OCI-LY3 (cell line): ENCODE measurements at regions not wholly inside any gene's neighbourhood (a gene's known extent, or its start where the extent isn't known, plus 50 kb on each side); places are given as distances from the start of the nearest gene placed in this dataset.

Experiments
- H2AFZ ChIP-seq: fragments of 200-600, 300-600 bp; shearing (Covaris generic); 2 replicates; pipeline ENCODE4 v1.6.0; 2014; ENCODE audit warnings: antibody characterized with exemption, low read depth, low read length
- H3K27ac ChIP-seq: fragments of 200-600, 300-600 bp; sonication (generic); 2 replicates; pipeline ENCODE4 v1.5.1; 2014; ENCODE audit warnings: mild to moderate bottlenecking, low read length, moderate library complexity, mixed read lengths
- H3K27me3 ChIP-seq: fragments of 200-600, 300-600 bp; sonication (generic); 2 replicates; pipeline ENCODE4 v1.6.1; 2014; ENCODE audit warnings: low read depth, low read length, mixed read lengths
- H3K36me3 ChIP-seq: fragments of 200-600, 300-600 bp; sonication (generic); replicated peaks from 2 replicates; pipeline ENCODE3; 2014; ENCODE audit warnings: low read depth, low read length, mixed read lengths
- H3K4me1 ChIP-seq: fragments of 300-600, 200-600 bp; sonication (generic); 2 replicates; pipeline ENCODE4 v1.6.1; 2014; ENCODE audit warnings: low read length, mixed read lengths
- H3K4me2 ChIP-seq: fragments of 200-600, 300-600 bp; sonication (generic); 2 replicates; pipeline ENCODE4 v1.6.1; 2014; ENCODE audit warnings: low read length, mixed read lengths
- H3K4me3 ChIP-seq: fragments of 300-600, 200-600 bp; sonication (generic); 2 replicates; pipeline ENCODE4 v1.5.1; 2014; ENCODE audit warnings: antibody characterized with exemption, mild to moderate bottlenecking, low read length, moderate library complexity
- H3K79me2 ChIP-seq: fragments of 300-600, 200-600 bp; shearing (Covaris generic); 2 replicates; pipeline ENCODE4 v1.6.1; 2014; ENCODE audit warnings: mild to moderate bottlenecking, low read length, mixed read lengths
- H3K9ac ChIP-seq: fragments of 300-600, 200-600 bp; shearing (Covaris generic); 2 replicates; pipeline ENCODE4 v1.6.0; 2014; ENCODE audit warnings: mild to moderate bottlenecking, low read length, moderate library complexity
- H3K9me3 ChIP-seq: fragments of 200-600, 300-600 bp; shearing (Covaris generic); 2 replicates; pipeline ENCODE4 v1.6.1; 2014; ENCODE audit warnings: low read length, mixed read lengths; ENCODE audit not compliant: insufficient read depth
- H4K20me1 ChIP-seq: fragments of 200-600, 300-600 bp; sonication (generic); 2 replicates; pipeline ENCODE4 v1.6.1; 2016; ENCODE audit warnings: low read length, mixed read lengths; ENCODE audit not compliant: insufficient read depth
- EZH2phosphoT487 ChIP-seq: fragments of 200-600 bp; shearing (Covaris generic); IDR thresholded peaks from 2 replicates; pipeline ENCODE4 v1.6.1; 2018; ENCODE audit warnings: antibody characterized with exemption, mixed run types, low read depth
- TF ChIP-seq, protein P1 (sequence below): fragments of 200-600, 300-600 bp; sonication (generic); IDR thresholded peaks from 2 replicates; pipeline ENCODE4 v1.5.1; 2014; ENCODE audit warnings: antibody characterized with exemption, low read length, low read depth

DNA sequence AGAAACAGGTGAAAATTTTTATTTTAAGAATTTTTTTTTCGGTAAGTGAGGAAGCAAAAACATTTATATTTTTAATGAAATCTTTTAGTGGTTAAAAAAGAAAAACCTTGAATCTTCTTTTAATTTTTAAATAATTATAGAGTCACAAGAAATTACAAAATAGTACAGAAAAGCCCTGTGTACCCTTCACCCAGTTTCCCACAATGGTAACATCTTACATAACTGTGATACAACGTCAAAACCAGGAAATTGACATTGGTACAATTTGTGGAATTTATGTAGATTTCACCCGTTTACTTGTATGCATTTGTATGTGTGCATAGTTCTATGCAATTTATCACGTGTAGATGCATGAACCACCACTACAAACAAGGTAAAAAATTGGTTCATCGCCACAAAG is 285.9 kb downstream of the MTX2 start:
- Histone ChIP-seq H3K9ac (no peak overlapping the region), H3K4me2 (peak overlapping the region; percentile 83; the same call in 1 of the 2 replicates), H3K36me3 (no peaks in the 10 kb centered on the region), H4K20me1 (no peaks in the 10 kb centered on the region), H3K79me2 (no peaks in the 10 kb centered on the region), H3K4me1 (no peaks in the 10 kb centered on the region), H2AFZ (no peak overlapping the region), H3K9me3 (no peaks in the 10 kb centered on the region), H3K27ac (no peak overlapping the region), H3K27me3 (peaks cover 14% of the 10 kb centered on the region; the same call in 1 of the 2 replicates), H3K4me3 (no peak overlapping the region)
- no peak for TF ChIP-seq EZH2phosphoT487
- TF ChIP-seq, protein P1, sequence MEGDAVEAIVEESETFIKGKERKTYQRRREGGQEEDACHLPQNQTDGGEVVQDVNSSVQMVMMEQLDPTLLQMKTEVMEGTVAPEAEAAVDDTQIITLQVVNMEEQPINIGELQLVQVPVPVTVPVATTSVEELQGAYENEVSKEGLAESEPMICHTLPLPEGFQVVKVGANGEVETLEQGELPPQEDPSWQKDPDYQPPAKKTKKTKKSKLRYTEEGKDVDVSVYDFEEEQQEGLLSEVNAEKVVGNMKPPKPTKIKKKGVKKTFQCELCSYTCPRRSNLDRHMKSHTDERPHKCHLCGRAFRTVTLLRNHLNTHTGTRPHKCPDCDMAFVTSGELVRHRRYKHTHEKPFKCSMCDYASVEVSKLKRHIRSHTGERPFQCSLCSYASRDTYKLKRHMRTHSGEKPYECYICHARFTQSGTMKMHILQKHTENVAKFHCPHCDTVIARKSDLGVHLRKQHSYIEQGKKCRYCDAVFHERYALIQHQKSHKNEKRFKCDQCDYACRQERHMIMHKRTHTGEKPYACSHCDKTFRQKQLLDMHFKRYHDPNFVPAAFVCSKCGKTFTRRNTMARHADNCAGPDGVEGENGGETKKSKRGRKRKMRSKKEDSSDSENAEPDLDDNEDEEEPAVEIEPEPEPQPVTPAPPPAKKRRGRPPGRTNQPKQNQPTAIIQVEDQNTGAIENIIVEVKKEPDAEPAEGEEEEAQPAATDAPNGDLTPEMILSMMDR = no peak

DNA sequence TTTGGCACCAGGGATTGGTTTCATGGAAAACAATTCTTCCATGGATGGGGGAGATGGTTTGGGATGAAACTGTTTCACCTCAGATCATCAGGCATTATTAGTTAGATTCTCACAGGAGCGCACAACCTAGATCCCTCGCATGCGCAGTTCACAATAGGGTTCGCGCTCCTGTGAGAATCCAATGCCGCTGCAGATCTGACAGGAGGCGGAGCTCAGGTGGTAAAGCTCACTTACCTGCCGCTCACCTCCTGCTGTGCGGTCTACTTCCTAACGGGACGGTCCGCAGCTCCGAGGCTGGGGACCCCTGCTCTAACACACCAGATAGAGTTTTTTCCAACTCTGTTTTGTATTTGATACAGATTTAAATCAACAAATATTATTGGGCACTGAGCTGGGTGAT is 286.5 kb downstream of the MTX2 start:
- no peaks in the 10 kb centered on the region for H4K20me1 ChIP-seq
- no peak overlapping the region for H2AFZ ChIP-seq
- H3K27me3 ChIP-seq = peaks cover 14% of the 10 kb centered on the region; the same call in 1 of the 2 replicates
- no peaks in the 10 kb centered on the region for H3K9me3 ChIP-seq
- H3K4me2 ChIP-seq = no peak overlapping the region
- no peaks in the 10 kb centered on the region for H3K36me3 ChIP-seq
- H3K9ac ChIP-seq = no peak overlapping the region
- H3K79me2 ChIP-seq = no peaks in the 10 kb centered on the region
- TF ChIP-seq, protein P1 = no peak
- TF ChIP-seq EZH2phosphoT487 = no peak
- H3K4me3 ChIP-seq = no peak overlapping the region
- no peak overlapping the region for H3K27ac ChIP-seq
- H3K4me1 ChIP-seq = no peaks in the 10 kb centered on the region

DNA sequence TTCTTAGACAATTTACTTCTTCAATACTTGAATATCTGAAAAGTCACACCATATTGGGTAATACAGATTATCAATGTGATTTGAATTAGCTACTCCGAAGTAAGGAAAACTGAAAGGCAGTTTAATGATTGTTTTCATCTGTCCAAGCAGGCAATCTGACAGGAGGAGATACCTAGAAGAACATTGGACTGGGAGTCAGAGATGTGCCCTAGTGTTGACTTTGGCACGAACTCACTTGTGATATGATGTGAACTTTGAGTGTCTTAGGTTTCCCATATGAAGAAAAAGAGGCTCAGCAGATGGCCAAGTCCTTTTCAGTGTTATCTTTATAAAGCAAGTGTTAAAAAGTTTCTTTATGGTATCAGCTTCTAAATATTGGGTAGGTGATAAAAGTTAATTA is 287.1 kb downstream of the MTX2 start:
- Histone ChIP-seq H3K27me3 (peaks cover 14% of the 10 kb centered on the region; the same call in 1 of the 2 replicates), H3K79me2 (no peaks in the 10 kb centered on the region), H3K4me2 (no peak overlapping the region), H2AFZ (no peak overlapping the region), H3K4me1 (no peaks in the 10 kb centered on the region), H3K27ac (no peak overlapping the region), H4K20me1 (no peaks in the 10 kb centered on the region), H3K4me3 (no peak overlapping the region), H3K36me3 (no peaks in the 10 kb centered on the region), H3K9me3 (no peaks in the 10 kb centered on the region), H3K9ac (no peak overlapping the region)
- TF ChIP-seq EZH2phosphoT487 = no peak
- TF ChIP-seq, protein P1 = no peak

DNA sequence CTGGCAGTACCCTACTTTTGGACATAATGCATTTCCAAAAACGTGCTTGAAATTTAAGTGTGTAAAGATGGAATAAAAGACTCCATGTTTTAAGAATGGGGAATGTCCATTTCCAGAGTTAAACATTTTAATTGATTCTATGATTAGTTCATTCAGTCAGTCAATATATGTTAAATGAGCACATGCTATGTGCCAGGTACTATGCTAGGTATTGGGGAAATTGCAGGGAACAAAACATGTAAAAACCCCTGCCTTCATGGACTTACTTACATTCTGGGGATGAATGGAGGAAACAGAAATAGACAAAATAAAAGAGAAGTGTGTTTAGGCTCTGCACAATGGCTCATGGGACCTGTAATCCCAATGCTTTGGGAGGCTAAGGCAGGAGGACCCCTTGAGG is 288.6 kb downstream of the MTX2 start:
- H3K9me3 ChIP-seq = no peaks in the 10 kb centered on the region
- TF ChIP-seq, protein P1 = no peak
- no peak for TF ChIP-seq EZH2phosphoT487
- H2AFZ ChIP-seq = no peak overlapping the region
- H3K4me1 ChIP-seq = no peaks in the 10 kb centered on the region
- H3K4me3 ChIP-seq = no peak overlapping the region
- no peak overlapping the region for H3K9ac ChIP-seq
- H3K79me2 ChIP-seq = no peaks in the 10 kb centered on the region
- H4K20me1 ChIP-seq = no peaks in the 10 kb centered on the region
- H3K27ac ChIP-seq = no peak overlapping the region
- H3K36me3 ChIP-seq = no peaks in the 10 kb centered on the region
- H3K27me3 ChIP-seq = peaks cover 14% of the 10 kb centered on the region; the same call in 1 of the 2 replicates
- no peak overlapping the region for H3K4me2 ChIP-seq
